ENCODE measurements at regions not wholly inside any gene's neighbourhood (a gene's known extent, or its start where the extent isn't known, plus 50 kb on each side); places are given as distances from the start of the nearest gene placed in this dataset.
"Not testable (repeated sequence)": the region's sequence is repeated elsewhere in the genome, so short reads cannot be mapped to it uniquely, and the experiment has no call there.

- no peak for DNase-seq (ENCODE audit: low read depth, low spot score)
- H3K27ac ChIP-seq, result no peak overlapping the region
Observed at GRCh38 chr4:72702948-72703347, 133.9 kb upstream of the ADAMTS3 start.

- H3K27ac ChIP-seq, result no peak overlapping the region
Observed at GRCh38 chr4:72701987-72702819, 133.2 kb upstream of the ADAMTS3 start.

DNA sequence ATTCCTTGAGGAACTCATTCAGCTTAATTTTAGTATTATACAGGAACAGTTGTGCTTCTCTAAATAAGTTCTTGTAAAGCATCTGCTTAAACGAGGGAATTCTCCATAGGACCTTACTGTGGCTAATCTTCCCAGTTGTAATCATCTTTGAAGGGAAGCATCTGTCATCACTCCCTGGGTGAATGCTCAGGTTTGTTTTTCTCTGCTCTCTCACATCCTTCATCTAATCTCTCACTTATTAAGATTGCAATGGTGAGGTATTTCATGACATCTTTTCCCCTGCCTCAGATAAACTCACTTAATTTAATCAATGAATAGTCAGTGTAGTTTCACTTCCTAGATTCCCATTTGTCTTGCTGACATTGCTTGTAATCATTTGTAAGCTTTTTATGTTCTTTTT, 121.8 kb upstream of the ADAMTS3 start:
- H3K27ac ChIP-seq, result no peak overlapping the region
- DNase-seq (ENCODE audit: low read depth, low spot score), result no peak

More at GRCh38 chr4:72701987-72702819, 133.2 kb upstream of the ADAMTS3 start:
- no peak for DNase-seq (ENCODE audit: low read depth, low spot score)

GRCh38 chr4:72689923-72690322, 120.9 kb upstream of the ADAMTS3 start:
- no peak overlapping the region for H3K27ac ChIP-seq
- no peak for DNase-seq (ENCODE audit: low read depth, low spot score)

GRCh38 chr4:72686390-72686789, 117.4 kb upstream of the ADAMTS3 start:
- H3K27ac ChIP-seq; DNase-seq (ENCODE audit: low read depth, low spot score): not testable (repeated sequence)

DNA sequence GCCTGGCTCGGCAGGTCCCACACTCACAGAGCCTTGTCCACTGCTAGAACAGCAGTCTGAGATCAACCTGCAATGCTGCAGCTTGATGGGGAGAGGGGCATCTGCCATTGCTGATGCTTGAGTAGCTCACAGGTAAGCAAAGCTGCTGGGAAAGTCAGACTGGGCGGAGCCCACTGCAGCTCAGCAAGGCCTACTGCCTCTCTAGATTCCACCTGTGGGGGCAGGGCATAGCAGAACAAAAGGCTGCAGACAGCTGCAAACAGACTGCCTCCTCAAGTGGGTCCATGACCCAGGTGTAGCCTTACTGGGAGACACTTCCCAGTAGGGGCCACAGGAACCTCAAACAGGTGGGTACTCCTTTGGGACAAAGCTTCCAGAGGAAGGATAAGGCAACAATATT, 110.6 kb upstream of the ADAMTS3 start:
- no peak overlapping the region for H3K27ac ChIP-seq
- DNase-seq (ENCODE audit: low read depth, low spot score), result no peak

- no peak overlapping the region for H3K27ac ChIP-seq
- no peak for DNase-seq (ENCODE audit: low read depth, low spot score)
Observed at GRCh38 chr4:72677886-72678285, 108.9 kb upstream of the ADAMTS3 start.

DNA sequence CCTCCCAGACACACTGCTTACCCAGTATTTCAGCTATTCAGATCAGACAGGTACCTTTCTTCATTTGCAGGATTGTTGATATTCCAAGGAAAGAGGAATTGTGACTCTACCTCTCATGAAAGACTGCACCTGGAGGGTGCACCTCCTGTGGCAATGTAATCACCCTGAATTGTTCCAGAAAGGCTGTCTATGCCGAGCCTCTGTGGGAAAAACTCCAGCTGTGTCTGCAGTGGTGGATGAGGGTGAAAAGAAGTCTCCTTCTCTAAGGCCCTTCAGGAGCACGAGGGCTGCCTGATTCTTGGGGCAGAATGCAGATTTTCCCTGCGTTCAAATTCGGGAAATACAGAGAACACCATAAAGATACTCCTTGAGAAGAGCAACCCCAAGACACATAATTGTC, 108.2 kb upstream of the ADAMTS3 start:
- DNase-seq (ENCODE audit: low read depth, low spot score), result no peak
- no peak overlapping the region for H3K27ac ChIP-seq

- H3K27ac ChIP-seq, result no peak overlapping the region
- no peak for DNase-seq (ENCODE audit: low read depth, low spot score)
Observed at GRCh38 chr4:72671980-72672379, 103.0 kb upstream of the ADAMTS3 start.

DNA sequence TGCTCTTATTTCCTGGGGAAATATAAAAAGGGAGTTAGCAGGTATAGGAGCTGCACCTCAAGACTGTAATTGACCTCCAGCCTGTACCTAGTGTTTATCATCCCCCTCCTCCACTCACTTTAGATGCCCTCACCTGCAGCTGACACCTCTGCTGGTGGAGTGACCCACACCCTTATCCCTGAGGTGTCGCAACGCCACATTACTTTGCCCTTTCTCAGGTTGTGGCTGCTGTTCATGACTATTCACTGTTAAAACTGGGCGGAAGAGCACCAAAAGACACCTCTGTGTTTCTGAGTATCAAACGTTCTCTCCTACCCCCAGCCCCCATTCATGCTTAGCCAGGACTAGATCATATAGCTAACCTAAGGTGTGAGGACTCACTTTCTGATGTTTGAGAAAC, 101.5 kb upstream of the ADAMTS3 start:
- no peak for DNase-seq (ENCODE audit: low read depth, low spot score)
- H3K27ac ChIP-seq, result no peak overlapping the region

- DNase-seq (ENCODE audit: low read depth, low spot score), result no peak
- H3K27ac ChIP-seq, result no peak overlapping the region
Observed at GRCh38 chr4:72666910-72667309, 97.9 kb upstream of the ADAMTS3 start.

- H3K27ac ChIP-seq, result no peak overlapping the region
- no peak for DNase-seq (ENCODE audit: low read depth, low spot score)
Observed at GRCh38 chr4:72665171-72665968, 96.3 kb upstream of the ADAMTS3 start.

GRCh38 chr4:72663828-72664227, 94.8 kb upstream of the ADAMTS3 start:
- no peak overlapping the region for H3K27ac ChIP-seq
- DNase-seq (ENCODE audit: low read depth, low spot score), result no peak

- H3K27ac ChIP-seq, result no peak overlapping the region
- no peak for DNase-seq (ENCODE audit: low read depth, low spot score)
Observed at GRCh38 chr4:72661830-72662229, 92.8 kb upstream of the ADAMTS3 start.

GRCh38 chr4:72641611-72642010, 72.6 kb upstream of the ADAMTS3 start:
- DNase-seq (ENCODE audit: low read depth, low spot score), result no peak
- no peak overlapping the region for H3K27ac ChIP-seq

GRCh38 chr4:72636866-72637265, 67.8 kb upstream of the ADAMTS3 start:
- not testable (repeated sequence) for H3K27ac ChIP-seq; DNase-seq (ENCODE audit: low read depth, low spot score)

DNA sequence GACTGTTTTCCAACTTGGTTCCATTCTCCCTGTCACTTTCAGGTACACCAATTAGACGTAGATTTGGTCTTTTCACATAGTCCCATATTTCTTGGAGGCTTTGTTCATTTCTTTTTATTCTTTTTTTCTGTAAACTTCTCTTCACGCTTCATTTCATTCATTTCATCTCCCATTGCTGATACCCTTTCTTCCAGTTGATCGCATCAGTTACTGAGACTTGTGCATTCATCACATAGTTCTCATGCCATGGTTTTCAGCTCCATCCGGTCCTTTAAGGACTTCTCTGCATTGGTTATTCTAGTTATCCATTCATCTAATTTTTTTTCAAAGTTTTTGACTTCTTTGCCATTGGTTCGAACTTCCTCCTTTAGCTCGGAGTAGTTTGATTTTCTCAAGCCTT, 66.9 kb upstream of the ADAMTS3 start:
- H3K27ac ChIP-seq; DNase-seq (ENCODE audit: low read depth, low spot score): not testable (repeated sequence)

GRCh38 chr4:72632253-72632652, 63.2 kb upstream of the ADAMTS3 start:
- DNase-seq (ENCODE audit: low read depth, low spot score); H3K27ac ChIP-seq: not testable (repeated sequence)

GRCh38 chr4:72631296-72631695, 62.3 kb upstream of the ADAMTS3 start:
- peak; percentile 80 for DNase-seq (ENCODE audit: low read depth, low spot score)
- H3K27ac ChIP-seq, result no peak overlapping the region

- DNase-seq (ENCODE audit: low read depth, low spot score), result no peak
- H3K27ac ChIP-seq, result no peak overlapping the region
Observed at GRCh38 chr4:72629540-72629939, 60.5 kb upstream of the ADAMTS3 start.

DNA sequence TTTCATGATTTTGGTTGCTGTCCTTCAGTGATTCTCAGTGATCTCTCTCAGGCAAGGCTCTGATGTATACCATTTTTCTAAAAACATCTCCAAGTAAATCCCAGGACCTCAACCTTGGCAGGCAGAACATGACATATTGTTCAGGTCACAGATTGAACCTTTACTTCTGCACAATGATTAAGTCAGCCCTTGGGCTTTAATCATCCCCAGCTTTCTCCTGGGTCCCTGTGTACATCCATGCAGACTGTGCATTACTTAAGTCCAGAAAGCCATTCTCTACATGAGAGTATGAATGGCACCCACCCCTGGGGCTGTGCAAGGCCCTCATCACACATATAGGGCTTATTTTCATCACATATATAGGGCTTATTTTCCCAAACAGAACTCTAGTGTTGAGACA, 58.7 kb upstream of the ADAMTS3 start:
- H3K27ac ChIP-seq, result no peak overlapping the region
- DNase-seq (ENCODE audit: low read depth, low spot score), result no peak
